Nephron progenitor cell (in vitro differentiated cells): ENCODE measurements at regions not wholly inside any gene's neighbourhood (a gene's known extent, or its start where the extent isn't known, plus 50 kb on each side); places are given as distances from the start of the nearest gene placed in this dataset.

Experiments
- DNase-seq: peaks from one replicate; pipeline ENCODE4 v3.0.0; 2021
- H3K27ac Mint-ChIP-seq: 2 replicates; pipeline ENCODE4 v1.8.0; 2021; ENCODE audit warnings: mild to moderate bottlenecking, moderate library complexity, mixed read lengths
- H3K27me3 Mint-ChIP-seq: 2 replicates; pipeline ENCODE4 v1.8.0; 2021; ENCODE audit warnings: mild to moderate bottlenecking, low read depth, mixed read lengths; ENCODE audit not compliant: poor library complexity
- H3K36me3 Mint-ChIP-seq: 2 replicates; pipeline ENCODE4 v1.8.0; 2021; ENCODE audit warnings: low read depth, mixed read lengths
- H3K4me1 Mint-ChIP-seq: 2 replicates; pipeline ENCODE4 v1.8.0; 2021; ENCODE audit warnings: mixed read lengths
- H3K4me3 Mint-ChIP-seq: 2 replicates; pipeline ENCODE4 v1.8.0; 2021; ENCODE audit warnings: mild to moderate bottlenecking, moderate library complexity, mixed read lengths
- H3K9me3 Mint-ChIP-seq: 2 replicates; pipeline ENCODE4 v1.8.0; 2021; ENCODE audit warnings: mild to moderate bottlenecking, moderate library complexity, mixed read lengths
- CTCF ChIP-seq: fragments of 200-600 bp; sonication (generic); IDR thresholded peaks from 2 replicates; pipeline ENCODE4 v1.5.0; 2021; ENCODE audit warnings: antibody characterized with exemption

- Mint-ChIP-seq H3K9me3 (no peaks in the 10 kb centered on the region), H3K4me3 (no peak overlapping the region), H3K4me1 (no peaks in the 10 kb centered on the region), H3K36me3 (no peaks in the 10 kb centered on the region), H3K27ac (no peak overlapping the region), H3K27me3 (no peaks in the 10 kb centered on the region)
- DNase-seq = no peak
- no peak for TF ChIP-seq CTCF
Measured at GRCh38 chr3:176595307-176595706, 602.0 kb downstream of the TBL1XR1 start.

- Mint-ChIP-seq H3K36me3 (no peaks in the 10 kb centered on the region), H3K27me3 (no peaks in the 10 kb centered on the region), H3K9me3 (no peaks in the 10 kb centered on the region), H3K4me3 (no peak overlapping the region), H3K4me1 (no peaks in the 10 kb centered on the region), H3K27ac (no peak overlapping the region)
- no peak for TF ChIP-seq CTCF
- DNase-seq = no peak
Measured at GRCh38 chr3:176590722-176591121, 606.6 kb downstream of the TBL1XR1 start.

GRCh38 chr3:176587089-176587488 is 610.2 kb downstream of the TBL1XR1 start:
- no peak overlapping the region for H3K4me3 Mint-ChIP-seq
- no peaks in the 10 kb centered on the region for H3K4me1 Mint-ChIP-seq
- TF ChIP-seq CTCF = no peak
- H3K36me3 Mint-ChIP-seq = no peaks in the 10 kb centered on the region
- H3K27ac Mint-ChIP-seq = no peak overlapping the region
- DNase-seq = no peak
- H3K27me3 Mint-ChIP-seq = no peaks in the 10 kb centered on the region
- peaks cover 7% of the 10 kb centered on the region for H3K9me3 Mint-ChIP-seq

GRCh38 chr3:176584413-176585176 is 612.7 kb downstream of the TBL1XR1 start:
- Mint-ChIP-seq H3K4me1 (no peaks in the 10 kb centered on the region), H3K36me3 (no peaks in the 10 kb centered on the region), H3K27me3 (no peaks in the 10 kb centered on the region), H3K9me3 (peaks cover 7% of the 10 kb centered on the region), H3K27ac (no peak overlapping the region), H3K4me3 (no peak overlapping the region)
- TF ChIP-seq CTCF = no peak
- no peak for DNase-seq

GRCh38 chr3:176583956-176584355 is 613.3 kb downstream of the TBL1XR1 start:
- Mint-ChIP-seq H3K27me3 (no peaks in the 10 kb centered on the region), H3K4me1 (no peaks in the 10 kb centered on the region), H3K9me3 (peaks cover 7% of the 10 kb centered on the region), H3K4me3 (no peak overlapping the region), H3K27ac (no peak overlapping the region), H3K36me3 (no peaks in the 10 kb centered on the region)
- TF ChIP-seq CTCF = no peak
- DNase-seq = no peak

- no peak for TF ChIP-seq CTCF
- DNase-seq = no peak
- H3K27me3 Mint-ChIP-seq = no peaks in the 10 kb centered on the region
- peaks cover 7% of the 10 kb centered on the region for H3K9me3 Mint-ChIP-seq
- H3K4me3 Mint-ChIP-seq = no peak overlapping the region
- no peaks in the 10 kb centered on the region for H3K4me1 Mint-ChIP-seq
- no peaks in the 10 kb centered on the region for H3K36me3 Mint-ChIP-seq
- H3K27ac Mint-ChIP-seq = no peak overlapping the region
Measured at GRCh38 chr3:176581589-176581988, 615.7 kb downstream of the TBL1XR1 start.
